H9 (cell line): ENCODE measurements at regions not wholly inside any gene's neighbourhood (a gene's known extent, or its start where the extent isn't known, plus 50 kb on each side); places are given as distances from the start of the nearest gene placed in this dataset.

Experiments used
- DNase-seq: peaks from one replicate; pipeline ENCODE4 v3.0.0-alpha.2; 2017
- H2AFZ ChIP-seq: one replicate; pipeline ENCODE4 v1.6.1; 2013; ENCODE audit warnings: mild to moderate bottlenecking, low read length, control low read depth, moderate library complexity
- H2AK5ac ChIP-seq: 2 replicates; pipeline ENCODE4 v1.6.1; 2013; ENCODE audit warnings: low read length, control low read depth, mixed read lengths; ENCODE audit not compliant: insufficient read length
- H2BK120ac ChIP-seq: one replicate; pipeline ENCODE4 v1.6.1; 2013; ENCODE audit warnings: low read depth, mild to moderate bottlenecking, low read length, control low read depth, inconsistent platforms; ENCODE audit not compliant: poor library complexity, severe bottlenecking
- H2BK12ac ChIP-seq: 2 replicates; pipeline ENCODE4 v1.6.1; 2013; ENCODE audit warnings: low read length, control low read depth, mixed read lengths, low read depth; ENCODE audit not compliant: insufficient read length
- H2BK15ac ChIP-seq: 2 replicates; pipeline ENCODE4 v1.6.1; 2013; ENCODE audit warnings: low read depth, low read length, control low read depth
- H2BK20ac ChIP-seq: one replicate; pipeline ENCODE4 v1.6.1; 2013; ENCODE audit warnings: low read depth, mild to moderate bottlenecking, low read length, control low read depth, inconsistent platforms; ENCODE audit not compliant: poor library complexity, severe bottlenecking
- H2BK5ac ChIP-seq: 2 replicates; pipeline ENCODE4 v1.6.1; 2013; ENCODE audit warnings: low read length, control low read depth, mixed read lengths; ENCODE audit not compliant: insufficient read length
- H3K14ac ChIP-seq: 2 replicates; pipeline ENCODE4 v1.6.1; 2013; ENCODE audit warnings: low read length, control low read depth; ENCODE audit not compliant: insufficient read depth
- H3K18ac ChIP-seq: 2 replicates; pipeline ENCODE4 v1.6.1; 2013; ENCODE audit warnings: low read depth, mild to moderate bottlenecking, mixed read lengths, low read length, control low read depth; ENCODE audit not compliant: insufficient read length
- H3K23ac ChIP-seq: 2 replicates; pipeline ENCODE4 v1.6.1; 2013; ENCODE audit warnings: low read length, control low read depth, mixed read lengths, low read depth; ENCODE audit not compliant: insufficient read length
- H3K23me2 ChIP-seq: 2 replicates; pipeline ENCODE4 v1.6.1; 2013; ENCODE audit warnings: low read depth, mild to moderate bottlenecking, mixed read lengths, low read length, control low read depth; ENCODE audit not compliant: insufficient read length, poor library complexity, severe bottlenecking
- H3K27ac ChIP-seq: 2 replicates; pipeline ENCODE4 v1.5.1; 2013; ENCODE audit warnings: low read length, control low read depth, mixed read lengths, low read depth; ENCODE audit not compliant: insufficient read length
- H3K27me3 ChIP-seq: 2 replicates; pipeline ENCODE4 v1.6.1; 2013; ENCODE audit warnings: low read length, control low read depth, inconsistent platforms; ENCODE audit not compliant: insufficient read depth
- H3K4ac ChIP-seq: 2 replicates; pipeline ENCODE4 v1.6.1; 2013; ENCODE audit warnings: low read depth, mild to moderate bottlenecking, control low read depth, inconsistent platforms, low read length, moderate library complexity
- H3K4me1 ChIP-seq: 2 replicates; pipeline ENCODE4 v1.6.1; 2013; ENCODE audit warnings: low read length, control low read depth, inconsistent platforms; ENCODE audit not compliant: insufficient read depth
- H3K4me2 ChIP-seq: 2 replicates; pipeline ENCODE4 v1.6.1; 2013; ENCODE audit warnings: low read length, control low read depth, mixed read lengths; ENCODE audit not compliant: insufficient read length, insufficient read depth
- H3K56ac ChIP-seq: 2 replicates; pipeline ENCODE4 v1.6.1; 2013; ENCODE audit warnings: low read depth, mild to moderate bottlenecking, mixed read lengths, low read length, control low read depth; ENCODE audit not compliant: insufficient read length
- H3K79me1 ChIP-seq: 2 replicates; pipeline ENCODE4 v1.6.1; 2013; ENCODE audit warnings: low read depth, mild to moderate bottlenecking, moderate library complexity, low read length, control low read depth, inconsistent platforms; ENCODE audit not compliant: insufficient read depth, poor library complexity, severe bottlenecking
- H3K79me2 ChIP-seq: 2 replicates; pipeline ENCODE4 v1.6.1; 2013; ENCODE audit warnings: low read length, control low read depth, inconsistent platforms; ENCODE audit not compliant: insufficient read depth
- H3K9ac ChIP-seq: 2 replicates; pipeline ENCODE4 v1.6.1; 2013; ENCODE audit warnings: low read length, control low read depth, mixed read lengths; ENCODE audit not compliant: insufficient read length; ENCODE audit errors: extremely low read depth
- H3K9me3 ChIP-seq: one replicate; pipeline ENCODE4 v1.6.1; 2013; ENCODE audit warnings: low read depth, low read length, inconsistent platforms; ENCODE audit not compliant: control insufficient read depth
- H3T11ph ChIP-seq: one replicate; pipeline ENCODE4 v1.6.1; 2013; ENCODE audit warnings: mild to moderate bottlenecking, low read length, control low read depth, inconsistent platforms
- H4K20me1 ChIP-seq: one replicate; pipeline ENCODE4 v1.6.1; 2013; ENCODE audit not compliant: control insufficient read depth, insufficient read length, insufficient read depth
- H4K5ac ChIP-seq: 2 replicates; pipeline ENCODE4 v1.6.1; 2013; ENCODE audit warnings: low read depth, mild to moderate bottlenecking, mixed read lengths, low read length, control low read depth; ENCODE audit not compliant: insufficient read length
- H4K8ac ChIP-seq: replicated peaks from 2 replicates; pipeline ENCODE4 v1.6.1; 2013; ENCODE audit warnings: low read length, control low read depth, mixed read lengths, low read depth; ENCODE audit not compliant: insufficient read length
- H4K91ac ChIP-seq: 2 replicates; pipeline ENCODE4 v1.6.1; 2013; ENCODE audit warnings: low read depth, mild to moderate bottlenecking, moderate library complexity, mixed read lengths, low read length, control low read depth; ENCODE audit not compliant: insufficient read length
- H3K27ac Mint-ChIP-seq, 3 experiments: 2 replicates in 2 of 3; 3 replicates in 1 of 3; pipeline ENCODE4 v1.8.0; 2020 to 2021; ENCODE audit warnings: mixed read lengths in 3 of 3, mild to moderate bottlenecking in 1 of 3, moderate library complexity in 1 of 3
- H3K27me3 Mint-ChIP-seq: 2 replicates; pipeline ENCODE4 v1.8.0; 2021; ENCODE audit warnings: low read depth, mild to moderate bottlenecking, moderate library complexity, mixed read lengths
- H3K36me3 Mint-ChIP-seq, 3 experiments: 2 replicates in 2 of 3; 3 replicates in 1 of 3; pipeline ENCODE4 v1.8.0; 2020 to 2021; ENCODE audit warnings: low read depth in 3 of 3, mixed read lengths in 3 of 3; ENCODE audit not compliant: insufficient read depth in 1 of 3
- H3K4me1 Mint-ChIP-seq, 2 experiments: 2 replicates each; pipeline ENCODE4 v1.8.0; 2020; ENCODE audit warnings: mixed read lengths in 2 of 2
- H3K4me3 Mint-ChIP-seq, 2 experiments: 2 replicates in 1 of 2; 3 replicates in 1 of 2; pipeline ENCODE4 v1.8.0; 2020 to 2021; ENCODE audit warnings: mild to moderate bottlenecking in 2 of 2, mixed read lengths in 2 of 2, moderate library complexity in 1 of 2
- H3K9me3 Mint-ChIP-seq, 2 experiments: 2 replicates in 1 of 2; 3 replicates in 1 of 2; pipeline ENCODE4 v1.8.0; 2020; ENCODE audit warnings: mild to moderate bottlenecking in 2 of 2, mixed read lengths in 2 of 2, moderate library complexity in 1 of 2
- CTCF ChIP-seq: fragments of 200-600 bp; sonication (generic); conservative IDR thresholded peaks from 3 replicates; pipeline ENCODE4 v1.8.0; 2021; ENCODE audit warnings: antibody characterized with exemption, mild to moderate bottlenecking
- WGBS: extraction: QIAGEN DNeasy Blood & Tissue Kit; methylation state at CpG from one replicate; pipeline ENCODE4 v1.1.7; 2013; ENCODE audit warnings: missing lambda C conversion rate, low lambda C conversion rate, mixed read lengths; ENCODE audit not compliant: insufficient read length; ENCODE audit errors: extremely low coverage; 5-methylcytosine and 5-hydroxymethylcytosine counted together

GRCh38 chr9:79242489-79242888 lies 329.3 kb upstream of the TLE4 start:
- no peak overlapping the region for H2BK5ac ChIP-seq
- Mint-ChIP-seq H3K4me3 (no peak overlapping the region), H3K9me3 (no peaks in the 10 kb centered on the region; a peak in 1 of 5 replicates), H3K27ac (no peak overlapping the region), H3K36me3 (peaks cover 0 to 4% (median 0%) of the 10 kb centered on the region in 3 experiments; a peak in 1 of 7 replicates), H3K27me3 (no peaks in the 10 kb centered on the region; the same call in 1 of the 2 replicates), H3K4me1 (peaks cover 62 to 67% of the 10 kb centered on the region in 2 experiments)
- no peak overlapping the region for H3K14ac ChIP-seq
- H3K79me2 ChIP-seq = no peaks in the 10 kb centered on the region
- no peak overlapping the region for H2BK20ac ChIP-seq
- H3K79me1 ChIP-seq = no peaks in the 10 kb centered on the region
- no peak overlapping the region for H4K8ac ChIP-seq
- no peaks in the 10 kb centered on the region for H3K9me3 ChIP-seq
- H2BK12ac ChIP-seq = no peak overlapping the region
- no peaks in the 10 kb centered on the region for H4K20me1 ChIP-seq
- no peak overlapping the region for H3K18ac ChIP-seq
- H3K27me3 ChIP-seq = no peaks in the 10 kb centered on the region
- H3K27ac ChIP-seq = no peak overlapping the region
- no peak for DNase-seq
- no peak for TF ChIP-seq CTCF
- H3K4me1 ChIP-seq = peaks cover 2% of the 10 kb centered on the region; the same call in 1 of the 2 replicates
- H2BK120ac ChIP-seq = no peak overlapping the region
- H3K4me2 ChIP-seq = no peak overlapping the region
- H3K23ac ChIP-seq = no peak overlapping the region
- H3K23me2 ChIP-seq = no peaks in the 10 kb centered on the region
- no peak overlapping the region for H3K9ac ChIP-seq
- no peak overlapping the region for H4K5ac ChIP-seq
- H4K91ac ChIP-seq = no peak overlapping the region
- no peak overlapping the region for H2AFZ ChIP-seq
- H3K56ac ChIP-seq = no peak overlapping the region
- WGBS = no CpG with 5 or more reads among the region's 2 CpGs
- H2AK5ac ChIP-seq = no peak overlapping the region
- no peak overlapping the region for H3K4ac ChIP-seq
- no peak overlapping the region for H2BK15ac ChIP-seq
- H3T11ph ChIP-seq = no peak overlapping the region
